AG04450 (cell line): ENCODE measurements at regions not wholly inside any gene's neighbourhood (a gene's known extent, or its start where the extent isn't known, plus 50 kb on each side); places are given as distances from the start of the nearest gene placed in this dataset.

ENCODE experiments used
- CTCF ChIA-PET: fragments of 300-600, 350-600 bp; formaldehyde crosslinking; extraction: SDS; loops from one replicate; lab custom pipeline; 2022; ENCODE audit warnings: antibody characterized with exemption, inconsistent platforms; lab: Charles Lee
- POLR2A ChIA-PET: fragments of 350-600 bp; formaldehyde crosslinking; extraction: SDS; loops from one replicate; lab custom pipeline; 2021; ENCODE audit warnings: antibody characterized with exemption, inconsistent platforms; lab: Yijun Ruan, JAX
- DNase-seq: peaks from one replicate; pipeline ENCODE4 v3.0.0-alpha.2; 2011; ENCODE audit warnings: low read depth, low spot score
- H3K27ac ChIP-seq: one replicate; pipeline ENCODE4 v1.5.1; 2012; ENCODE audit warnings: low read depth, low read length, control low read depth
- H3K27me3 ChIP-seq: one replicate; pipeline ENCODE4 v1.6.0; 2012; ENCODE audit warnings: low read length; ENCODE audit not compliant: control insufficient read depth, insufficient read depth
- H3K4me3 ChIP-seq: 2 replicates; pipeline ENCODE4 v1.5.1; 2011; ENCODE audit warnings: mild to moderate bottlenecking, low read depth, low read length, control low read depth
- H3K9me3 ChIP-seq: 2 replicates; pipeline ENCODE4 v1.5.1; 2012; ENCODE audit warnings: low read length; ENCODE audit not compliant: control insufficient read depth, insufficient read depth
- CTCF ChIP-seq: IDR thresholded peaks from 2 replicates; pipeline ENCODE4 v1.5.1; 2011; ENCODE audit warnings: low read depth, low read length, control low read depth, inconsistent platforms

- no peaks in the 10 kb centered on the region for H3K27me3 ChIP-seq
- H3K9me3 ChIP-seq: peaks cover 14% of the 10 kb centered on the region
- no peak for DNase-seq
- no peak for TF ChIP-seq CTCF
- POLR2A ChIA-PET: no interaction called here
- no peak overlapping the region for H3K27ac ChIP-seq
- CTCF ChIA-PET: no interaction called here
- no peak overlapping the region for H3K4me3 ChIP-seq
Observed at GRCh38 chr3:6512172-6512800, 348.6 kb upstream of the GRM7 start.

GRCh38 chr3:6516143-6516542 is 344.8 kb upstream of the GRM7 start:
- no peak for TF ChIP-seq CTCF
- Histone ChIP-seq H3K9me3 (peaks cover 21% of the 10 kb centered on the region), H3K4me3 (no peak overlapping the region), H3K27ac (no peak overlapping the region), H3K27me3 (no peaks in the 10 kb centered on the region)
- no peak for DNase-seq
- ChIA-PET POLR2A (no interaction called here), CTCF (no interaction called here)

- Histone ChIP-seq H3K27me3 (no peaks in the 10 kb centered on the region), H3K4me3 (no peak overlapping the region), H3K9me3 (peaks cover 21% of the 10 kb centered on the region), H3K27ac (no peak overlapping the region)
- no peak for DNase-seq
- no peak for TF ChIP-seq CTCF
- POLR2A ChIA-PET: no interaction called here
- CTCF ChIA-PET: no interaction called here
Observed at GRCh38 chr3:6516694-6517093, 344.2 kb upstream of the GRM7 start.

GRCh38 chr3:6518709-6519345 is 342.1 kb upstream of the GRM7 start:
- H3K27me3 ChIP-seq: no peaks in the 10 kb centered on the region
- H3K4me3 ChIP-seq: no peak overlapping the region
- H3K27ac ChIP-seq: no peak overlapping the region
- DNase-seq: no peak
- ChIA-PET POLR2A (no interaction called here), CTCF (no interaction called here)
- H3K9me3 ChIP-seq: peaks cover 13% of the 10 kb centered on the region
- no peak for TF ChIP-seq CTCF

GRCh38 chr3:6521369-6522113 is 339.4 kb upstream of the GRM7 start:
- no peak overlapping the region for H3K4me3 ChIP-seq
- no peaks in the 10 kb centered on the region for H3K27me3 ChIP-seq
- POLR2A ChIA-PET: no interaction called here
- H3K27ac ChIP-seq: no peak overlapping the region
- TF ChIP-seq CTCF: no peak
- H3K9me3 ChIP-seq: peaks cover 15% of the 10 kb centered on the region
- DNase-seq: no peak
- CTCF ChIA-PET: no interaction called here
